Brain pericyte (primary cell): ENCODE measurements at regions not wholly inside any gene's neighbourhood (a gene's known extent, or its start where the extent isn't known, plus 50 kb on each side); places are given as distances from the start of the nearest gene placed in this dataset.
"Not testable (repeated sequence)": the region's sequence is repeated elsewhere in the genome, so short reads cannot be mapped to it uniquely, and the experiment has no call there.

Experiments used
- DNase-seq: peaks from one replicate; pipeline ENCODE4 v3.0.0-alpha.2; 2012; ENCODE audit warnings: low read depth, low spot score

DNA sequence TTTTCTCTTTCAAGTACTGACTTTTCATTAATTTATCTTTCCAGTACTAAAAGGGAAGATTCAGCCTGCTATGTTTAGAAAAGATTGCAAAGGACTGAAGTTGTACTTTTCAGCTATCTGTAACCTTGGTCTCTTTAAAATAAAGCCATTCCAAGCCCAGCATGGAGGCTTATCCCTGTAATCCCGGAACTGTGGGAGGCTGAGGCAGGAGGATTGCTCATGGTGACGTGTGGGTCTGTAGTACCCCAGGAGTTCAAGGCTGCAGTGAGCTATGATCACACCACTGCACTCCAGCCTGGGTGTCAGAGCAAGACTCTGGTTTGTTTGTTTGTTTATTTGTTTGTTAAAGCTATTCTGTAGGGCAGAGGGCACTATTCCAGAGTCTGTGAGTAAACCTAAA is 50.6 kb upstream of the TMEM170B start:
- no peak for DNase-seq

DNA sequence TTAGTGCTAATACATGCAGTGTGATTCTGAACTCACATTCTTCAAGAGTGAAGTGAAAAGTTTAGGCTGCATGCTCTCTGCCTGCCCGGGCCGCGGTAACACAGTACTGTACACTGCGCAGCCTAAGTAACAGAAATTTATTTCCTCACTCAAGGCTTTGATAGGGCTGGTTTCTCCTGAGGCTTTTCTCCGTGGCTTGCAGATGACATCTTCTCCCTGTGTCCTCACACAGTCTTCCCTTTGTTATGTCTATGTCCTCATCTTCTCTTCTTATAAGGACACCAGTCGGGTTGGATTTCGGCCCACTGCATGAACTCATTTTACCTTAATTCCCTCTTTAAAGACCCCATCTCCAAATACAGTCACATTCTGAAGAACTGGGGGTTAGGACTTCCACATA is 51.1 kb upstream of the TMEM170B start:
- DNase-seq = no peak

DNA sequence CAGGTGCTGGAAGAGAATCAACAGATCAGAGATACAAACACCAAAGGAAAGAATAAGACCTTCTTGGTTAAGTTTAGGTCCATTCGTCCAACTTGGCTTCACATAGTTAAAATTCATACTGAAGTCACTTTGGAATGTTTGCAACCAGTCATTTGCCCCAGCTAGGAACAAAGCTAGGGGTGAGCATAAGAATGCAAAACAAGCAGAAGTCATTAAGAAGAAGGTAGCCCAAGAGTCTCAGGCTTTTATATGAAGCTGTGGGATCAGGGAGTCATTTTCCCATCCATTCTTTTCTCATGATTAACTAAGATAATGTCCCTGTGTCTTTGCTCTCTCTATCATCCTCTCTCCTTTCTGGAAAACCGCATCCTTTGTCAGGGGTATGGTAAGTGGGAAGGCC is 51.5 kb upstream of the TMEM170B start:
- DNase-seq = no peak

GRCh38 chr6:11485271-11485670 is 52.3 kb upstream of the TMEM170B start:
- DNase-seq = no peak

GRCh38 chr6:11484441-11484840 is 53.1 kb upstream of the TMEM170B start:
- DNase-seq = no peak

DNA sequence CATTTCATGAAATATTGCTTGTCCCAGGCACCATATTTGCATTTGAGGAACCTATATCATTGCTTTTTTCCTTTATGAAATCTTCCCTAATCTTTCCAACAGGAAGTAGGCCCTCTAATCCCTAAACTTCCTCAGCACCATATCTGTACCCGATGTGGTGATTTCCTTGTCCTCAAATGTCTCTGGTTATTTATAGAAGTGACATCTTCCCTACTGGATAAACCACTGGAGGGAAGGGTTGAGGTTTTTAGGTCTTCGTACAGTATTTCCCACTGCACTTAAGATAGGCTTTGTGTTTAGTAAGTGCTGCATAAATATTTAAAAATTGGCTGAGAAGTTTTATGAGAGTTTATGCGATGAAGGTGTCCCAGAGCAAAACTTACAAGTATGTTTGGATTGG is 54.9 kb upstream of the TMEM170B start:
- no peak for DNase-seq

- no peak for DNase-seq
Observed at GRCh38 chr6:11480541-11480940, 57.0 kb upstream of the TMEM170B start.

DNA sequence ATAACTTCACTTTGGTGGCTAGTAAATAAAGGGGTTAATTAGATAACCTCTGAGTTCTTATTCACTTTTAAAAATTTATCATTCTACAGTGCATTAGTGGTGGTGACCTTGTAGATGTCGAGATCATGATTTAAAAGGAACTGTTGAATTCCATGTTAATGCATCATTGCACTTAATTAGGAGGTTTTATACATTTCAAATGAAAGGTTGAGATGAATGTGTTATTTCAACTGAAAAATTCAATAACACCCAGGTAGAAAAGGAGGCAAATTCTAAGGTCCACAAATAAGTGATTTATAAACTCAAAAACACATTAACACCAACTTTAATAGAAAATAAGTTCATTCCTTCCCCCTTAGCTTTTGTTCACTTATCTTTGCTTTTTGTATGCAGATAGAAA is 58.3 kb upstream of the TMEM170B start:
- no peak for DNase-seq

GRCh38 chr6:11478586-11478985 is 59.0 kb upstream of the TMEM170B start:
- no peak for DNase-seq

- no peak for DNase-seq
Observed at GRCh38 chr6:11475016-11475415, 62.5 kb upstream of the TMEM170B start.

- DNase-seq = no peak
Observed at GRCh38 chr6:11473008-11473740, 64.4 kb upstream of the TMEM170B start.

DNA sequence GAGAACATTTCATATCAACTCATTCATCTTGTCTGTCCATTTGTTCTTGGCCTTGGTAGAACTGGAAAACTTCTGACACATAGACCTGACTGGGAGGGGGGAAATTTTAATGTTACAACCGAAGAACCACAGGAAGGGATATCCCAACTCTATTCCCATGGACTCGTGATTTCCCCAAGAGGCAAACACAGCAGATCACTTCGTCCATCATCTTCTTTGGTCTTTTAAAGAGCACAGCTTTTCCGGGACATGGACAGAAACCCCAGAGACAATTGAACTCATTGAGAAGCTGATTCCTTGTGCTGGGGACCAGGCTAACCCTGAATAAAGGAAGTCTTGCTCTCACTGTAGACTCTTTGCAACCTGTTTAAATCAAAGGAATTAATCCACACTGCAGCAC is 66.3 kb upstream of the TMEM170B start:
- no peak for DNase-seq

GRCh38 chr6:11469684-11470083 is 67.9 kb upstream of the TMEM170B start:
- DNase-seq = peak; percentile 15

GRCh38 chr6:11468271-11468670 is 69.3 kb upstream of the TMEM170B start:
- DNase-seq = not testable (repeated sequence)

- no peak for DNase-seq
Observed at GRCh38 chr6:11467364-11467763, 70.2 kb upstream of the TMEM170B start.

- DNase-seq = no peak
Observed at GRCh38 chr6:11463398-11463780, 74.2 kb upstream of the TMEM170B start.

DNA sequence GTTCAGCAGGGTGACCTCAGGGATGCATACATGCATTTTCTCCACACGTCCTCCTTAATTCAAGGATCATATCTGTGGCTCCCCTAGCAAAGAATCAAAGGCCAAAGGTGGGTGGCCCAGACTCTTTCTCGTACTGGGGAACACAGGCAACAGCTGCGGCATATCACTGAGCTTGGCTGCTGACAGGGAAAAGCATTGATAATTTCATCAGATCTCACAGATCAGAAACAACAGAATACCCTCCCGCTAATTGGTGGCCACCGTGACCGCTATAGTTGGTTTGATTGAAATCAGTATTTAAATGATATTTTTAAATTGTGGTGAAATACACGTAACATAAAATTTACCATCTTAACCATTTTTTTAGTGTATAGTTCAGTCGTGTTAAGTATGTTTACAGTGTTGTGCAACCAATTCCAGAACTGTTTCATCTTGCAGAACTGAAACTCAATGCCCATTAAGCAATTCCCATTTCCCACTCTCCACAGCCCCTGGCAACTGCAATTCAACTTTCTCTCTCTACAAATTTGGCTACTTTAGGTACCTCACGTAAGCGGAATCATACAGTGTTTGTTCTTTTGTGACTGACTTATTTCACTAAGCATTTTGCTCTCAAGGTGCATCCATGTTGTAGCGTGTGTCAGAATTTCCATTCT is 74.7 kb upstream of the TMEM170B start:
- no peak for DNase-seq

- no peak for DNase-seq
Observed at GRCh38 chr6:11460837-11461661, 76.5 kb upstream of the TMEM170B start.

DNA sequence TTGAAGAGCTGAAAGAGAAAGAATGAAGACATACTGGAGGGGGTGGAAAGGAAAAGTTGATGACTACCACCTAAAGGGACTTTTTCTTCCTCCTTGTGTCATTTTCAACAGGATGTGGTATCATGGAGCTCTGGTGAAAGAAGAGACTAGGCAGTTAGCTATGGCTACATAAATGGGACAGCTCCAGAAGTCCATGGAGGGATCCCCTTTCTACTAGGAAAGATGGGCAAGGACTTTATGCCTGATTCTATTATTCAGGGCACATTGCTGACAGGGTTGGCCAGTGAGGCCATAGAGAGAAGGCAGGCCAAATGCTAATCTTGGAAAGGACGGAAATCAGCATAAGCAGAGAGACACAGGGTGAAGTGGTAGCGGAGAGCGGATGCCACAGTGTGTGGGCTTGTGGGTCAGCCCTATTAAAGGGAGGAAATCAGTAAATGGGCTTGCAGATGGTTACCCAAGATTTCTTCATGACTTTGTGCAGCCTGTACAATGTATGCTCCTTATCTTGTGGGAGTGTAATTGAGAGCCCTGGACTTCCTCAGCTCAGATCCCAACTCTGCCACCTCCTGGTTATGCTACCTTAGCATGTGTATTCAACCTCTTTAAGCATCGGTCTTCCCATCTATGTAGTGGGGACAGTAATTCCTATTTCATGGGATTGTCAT is 77.4 kb upstream of the TMEM170B start:
- no peak for DNase-seq

- no peak for DNase-seq
Observed at GRCh38 chr6:11459079-11459610, 78.4 kb upstream of the TMEM170B start.

DNA sequence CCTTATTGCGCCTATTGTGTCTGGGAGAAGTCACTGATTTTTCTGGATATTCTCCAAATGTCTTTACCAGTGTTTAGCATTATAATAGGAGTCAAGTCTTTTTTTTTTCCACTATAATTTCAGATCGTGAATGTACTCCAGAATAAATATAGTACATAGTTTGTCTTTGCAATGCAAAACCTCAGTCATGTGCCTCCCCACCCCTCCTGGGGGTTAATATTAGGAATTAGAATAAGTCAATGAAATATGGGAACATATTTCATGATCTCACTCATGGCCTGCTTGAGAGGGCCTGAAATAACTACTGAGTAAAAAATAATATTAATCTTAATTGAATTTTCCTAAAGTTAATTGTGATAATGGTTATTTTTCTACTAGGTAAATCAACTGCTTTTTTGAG is 79.0 kb upstream of the TMEM170B start:
- no peak for DNase-seq

DNA sequence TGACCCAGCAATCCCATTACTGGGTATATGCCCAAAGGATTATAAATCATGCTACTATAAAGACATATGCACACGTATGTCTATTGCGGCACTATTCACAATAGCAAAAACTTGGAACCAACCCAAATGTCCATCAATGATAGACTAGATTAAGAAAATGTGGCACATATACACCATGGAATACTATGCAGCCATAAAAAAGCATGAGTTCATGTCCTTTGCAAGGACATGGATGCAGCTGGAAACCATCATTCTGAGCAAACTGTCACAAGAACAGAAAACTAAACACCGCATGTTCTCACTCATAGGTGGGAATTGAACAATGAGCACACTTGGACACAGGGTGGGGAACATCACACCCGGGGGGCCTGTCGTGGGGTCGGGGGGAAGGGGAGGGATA is 80.1 kb upstream of the TMEM170B start:
- not testable (repeated sequence) for DNase-seq
